H9 (cell line): ENCODE measurements at regions not wholly inside any gene's neighbourhood (a gene's known extent, or its start where the extent isn't known, plus 50 kb on each side); places are given as distances from the start of the nearest gene placed in this dataset.

Source experiments
- DNase-seq: peaks from one replicate; pipeline ENCODE4 v3.0.0-alpha.2; 2017
- H2AFZ ChIP-seq: one replicate; pipeline ENCODE4 v1.6.1; 2013; ENCODE audit warnings: mild to moderate bottlenecking, low read length, control low read depth, moderate library complexity
- H2AK5ac ChIP-seq: 2 replicates; pipeline ENCODE4 v1.6.1; 2013; ENCODE audit warnings: low read length, control low read depth, mixed read lengths; ENCODE audit not compliant: insufficient read length
- H2BK120ac ChIP-seq: one replicate; pipeline ENCODE4 v1.6.1; 2013; ENCODE audit warnings: low read depth, mild to moderate bottlenecking, low read length, control low read depth, inconsistent platforms; ENCODE audit not compliant: poor library complexity, severe bottlenecking
- H2BK12ac ChIP-seq: 2 replicates; pipeline ENCODE4 v1.6.1; 2013; ENCODE audit warnings: low read length, control low read depth, mixed read lengths, low read depth; ENCODE audit not compliant: insufficient read length
- H2BK15ac ChIP-seq: 2 replicates; pipeline ENCODE4 v1.6.1; 2013; ENCODE audit warnings: low read depth, low read length, control low read depth
- H2BK20ac ChIP-seq: one replicate; pipeline ENCODE4 v1.6.1; 2013; ENCODE audit warnings: low read depth, mild to moderate bottlenecking, low read length, control low read depth, inconsistent platforms; ENCODE audit not compliant: poor library complexity, severe bottlenecking
- H2BK5ac ChIP-seq: 2 replicates; pipeline ENCODE4 v1.6.1; 2013; ENCODE audit warnings: low read length, control low read depth, mixed read lengths; ENCODE audit not compliant: insufficient read length
- H3K14ac ChIP-seq: 2 replicates; pipeline ENCODE4 v1.6.1; 2013; ENCODE audit warnings: low read length, control low read depth; ENCODE audit not compliant: insufficient read depth
- H3K18ac ChIP-seq: 2 replicates; pipeline ENCODE4 v1.6.1; 2013; ENCODE audit warnings: low read depth, mild to moderate bottlenecking, mixed read lengths, low read length, control low read depth; ENCODE audit not compliant: insufficient read length
- H3K23ac ChIP-seq: 2 replicates; pipeline ENCODE4 v1.6.1; 2013; ENCODE audit warnings: low read length, control low read depth, mixed read lengths, low read depth; ENCODE audit not compliant: insufficient read length
- H3K23me2 ChIP-seq: 2 replicates; pipeline ENCODE4 v1.6.1; 2013; ENCODE audit warnings: low read depth, mild to moderate bottlenecking, mixed read lengths, low read length, control low read depth; ENCODE audit not compliant: insufficient read length, poor library complexity, severe bottlenecking
- H3K27ac ChIP-seq: 2 replicates; pipeline ENCODE4 v1.5.1; 2013; ENCODE audit warnings: low read length, control low read depth, mixed read lengths, low read depth; ENCODE audit not compliant: insufficient read length
- H3K27me3 ChIP-seq: 2 replicates; pipeline ENCODE4 v1.6.1; 2013; ENCODE audit warnings: low read length, control low read depth, inconsistent platforms; ENCODE audit not compliant: insufficient read depth
- H3K4ac ChIP-seq: 2 replicates; pipeline ENCODE4 v1.6.1; 2013; ENCODE audit warnings: low read depth, mild to moderate bottlenecking, control low read depth, inconsistent platforms, low read length, moderate library complexity
- H3K4me1 ChIP-seq: 2 replicates; pipeline ENCODE4 v1.6.1; 2013; ENCODE audit warnings: low read length, control low read depth, inconsistent platforms; ENCODE audit not compliant: insufficient read depth
- H3K4me2 ChIP-seq: 2 replicates; pipeline ENCODE4 v1.6.1; 2013; ENCODE audit warnings: low read length, control low read depth, mixed read lengths; ENCODE audit not compliant: insufficient read length, insufficient read depth
- H3K56ac ChIP-seq: 2 replicates; pipeline ENCODE4 v1.6.1; 2013; ENCODE audit warnings: low read depth, mild to moderate bottlenecking, mixed read lengths, low read length, control low read depth; ENCODE audit not compliant: insufficient read length
- H3K79me1 ChIP-seq: 2 replicates; pipeline ENCODE4 v1.6.1; 2013; ENCODE audit warnings: low read depth, mild to moderate bottlenecking, moderate library complexity, low read length, control low read depth, inconsistent platforms; ENCODE audit not compliant: insufficient read depth, poor library complexity, severe bottlenecking
- H3K79me2 ChIP-seq: 2 replicates; pipeline ENCODE4 v1.6.1; 2013; ENCODE audit warnings: low read length, control low read depth, inconsistent platforms; ENCODE audit not compliant: insufficient read depth
- H3K9ac ChIP-seq: 2 replicates; pipeline ENCODE4 v1.6.1; 2013; ENCODE audit warnings: low read length, control low read depth, mixed read lengths; ENCODE audit not compliant: insufficient read length; ENCODE audit errors: extremely low read depth
- H3K9me3 ChIP-seq: one replicate; pipeline ENCODE4 v1.6.1; 2013; ENCODE audit warnings: low read depth, low read length, inconsistent platforms; ENCODE audit not compliant: control insufficient read depth
- H3T11ph ChIP-seq: one replicate; pipeline ENCODE4 v1.6.1; 2013; ENCODE audit warnings: mild to moderate bottlenecking, low read length, control low read depth, inconsistent platforms
- H4K20me1 ChIP-seq: one replicate; pipeline ENCODE4 v1.6.1; 2013; ENCODE audit not compliant: control insufficient read depth, insufficient read length, insufficient read depth
- H4K5ac ChIP-seq: 2 replicates; pipeline ENCODE4 v1.6.1; 2013; ENCODE audit warnings: low read depth, mild to moderate bottlenecking, mixed read lengths, low read length, control low read depth; ENCODE audit not compliant: insufficient read length
- H4K8ac ChIP-seq: replicated peaks from 2 replicates; pipeline ENCODE4 v1.6.1; 2013; ENCODE audit warnings: low read length, control low read depth, mixed read lengths, low read depth; ENCODE audit not compliant: insufficient read length
- H4K91ac ChIP-seq: 2 replicates; pipeline ENCODE4 v1.6.1; 2013; ENCODE audit warnings: low read depth, mild to moderate bottlenecking, moderate library complexity, mixed read lengths, low read length, control low read depth; ENCODE audit not compliant: insufficient read length
- H3K27ac Mint-ChIP-seq, 3 experiments: 2 replicates in 2 of 3; 3 replicates in 1 of 3; pipeline ENCODE4 v1.8.0; 2020 to 2021; ENCODE audit warnings: mixed read lengths in 3 of 3, mild to moderate bottlenecking in 1 of 3, moderate library complexity in 1 of 3
- H3K27me3 Mint-ChIP-seq: 2 replicates; pipeline ENCODE4 v1.8.0; 2021; ENCODE audit warnings: low read depth, mild to moderate bottlenecking, moderate library complexity, mixed read lengths
- H3K36me3 Mint-ChIP-seq, 3 experiments: 2 replicates in 2 of 3; 3 replicates in 1 of 3; pipeline ENCODE4 v1.8.0; 2020 to 2021; ENCODE audit warnings: low read depth in 3 of 3, mixed read lengths in 3 of 3; ENCODE audit not compliant: insufficient read depth in 1 of 3
- H3K4me1 Mint-ChIP-seq, 2 experiments: 2 replicates each; pipeline ENCODE4 v1.8.0; 2020; ENCODE audit warnings: mixed read lengths in 2 of 2
- H3K4me3 Mint-ChIP-seq, 2 experiments: 2 replicates in 1 of 2; 3 replicates in 1 of 2; pipeline ENCODE4 v1.8.0; 2020 to 2021; ENCODE audit warnings: mild to moderate bottlenecking in 2 of 2, mixed read lengths in 2 of 2, moderate library complexity in 1 of 2
- H3K9me3 Mint-ChIP-seq, 2 experiments: 2 replicates in 1 of 2; 3 replicates in 1 of 2; pipeline ENCODE4 v1.8.0; 2020; ENCODE audit warnings: mild to moderate bottlenecking in 2 of 2, mixed read lengths in 2 of 2, moderate library complexity in 1 of 2
- CTCF ChIP-seq: fragments of 200-600 bp; sonication (generic); conservative IDR thresholded peaks from 3 replicates; pipeline ENCODE4 v1.8.0; 2021; ENCODE audit warnings: antibody characterized with exemption, mild to moderate bottlenecking
- WGBS: extraction: QIAGEN DNeasy Blood & Tissue Kit; methylation state at CpG from one replicate; pipeline ENCODE4 v1.1.7; 2013; ENCODE audit warnings: missing lambda C conversion rate, low lambda C conversion rate, mixed read lengths; ENCODE audit not compliant: insufficient read length; ENCODE audit errors: extremely low coverage; 5-methylcytosine and 5-hydroxymethylcytosine counted together

- Mint-ChIP-seq H3K9me3 (peaks cover 0 to 2% of the 10 kb centered on the region in 2 experiments; a peak in 2 of 5 replicates), H3K27ac (no peak overlapping the region), H3K27me3 (peaks cover 2% of the 10 kb centered on the region; the same call in 1 of the 2 replicates), H3K36me3 (no peaks in the 10 kb centered on the region; a peak in 1 of 7 replicates), H3K4me1 (no peaks in the 10 kb centered on the region), H3K4me3 (no peak overlapping the region)
- Histone ChIP-seq H3K9ac (no peak overlapping the region), H3K27me3 (no peaks in the 10 kb centered on the region), H3K9me3 (no peaks in the 10 kb centered on the region), H3K4me2 (no peak overlapping the region), H4K20me1 (no peaks in the 10 kb centered on the region), H3K18ac (no peak overlapping the region), H4K5ac (no peak overlapping the region), H2BK15ac (no peak overlapping the region), H4K8ac (no peak overlapping the region), H2BK120ac (no peak overlapping the region), H3K79me2 (no peaks in the 10 kb centered on the region), H3T11ph (no peak overlapping the region), H3K27ac (no peak overlapping the region), H3K14ac (no peak overlapping the region), H2BK20ac (no peak overlapping the region), H2AFZ (no peak overlapping the region), H3K4ac (no peak overlapping the region), H3K56ac (no peak overlapping the region), H4K91ac (no peak overlapping the region), H3K79me1 (no peaks in the 10 kb centered on the region), H2BK5ac (no peak overlapping the region), H3K4me1 (no peaks in the 10 kb centered on the region), H3K23ac (no peak overlapping the region), H2BK12ac (no peak overlapping the region), H2AK5ac (no peak overlapping the region), H3K23me2 (no peaks in the 10 kb centered on the region)
- WGBS: no CpG with 5 or more reads among the region's 8 CpGs
- no peak for TF ChIP-seq CTCF
- no peak for DNase-seq
Observed at GRCh38 chr19:31749231-31749630, 400.0 kb upstream of the TSHZ3 start.
